Body of pancreas (tissue), 4 donors: ENCODE measurements at regions not wholly inside any gene's neighbourhood (a gene's known extent, or its start where the extent isn't known, plus 50 kb on each side); places are given as distances from the start of the nearest gene placed in this dataset.
A peak's percentile ranks its signal among the peaks of the same experiment; 100 is the strongest.
"Not testable (repeated sequence)": the region's sequence is repeated elsewhere in the genome, so short reads cannot be mapped to it uniquely, and the experiment has no call there.

Source experiments
- ATAC-seq: fragments of 150-250 bp; one replicate; pipeline ENCODE4 v1.9.1; 2016
- DNase-seq, 4 donors: peaks; one replicate each; pipeline ENCODE4 v3.0.0-alpha.2; 2019
- H3K27ac ChIP-seq, 4 donors: fragments of 200-600 bp; sonication (generic); 1 replicate in 3 of 4; 2 replicates in 1 of 4; pipeline versions ENCODE4 v1.5.1 to v1.6.1; 2016 to 2019; ENCODE audit warnings: mild to moderate bottlenecking in 1 of 4, mixed read lengths in 1 of 4, moderate library complexity in 1 of 4
- H3K27me3 ChIP-seq, 2 donors: fragments of 200-600 bp; sonication (generic); one replicate each; pipeline ENCODE4 v1.6.0; 2016; ENCODE audit warnings: mild to moderate bottlenecking in 1 of 2
- H3K36me3 ChIP-seq, 2 donors: fragments of 200-600 bp; sonication (generic); replicated peaks in 1 of 2; 2 replicates each; pipeline ENCODE4 v1.5.1; 2016; ENCODE audit warnings: low read depth in 2 of 2; ENCODE audit not compliant: insufficient read depth in 1 of 2
- H3K4me1 ChIP-seq: fragments of 200-600 bp; sonication (generic); one replicate; pipeline ENCODE4 v1.6.0; 2016
- H3K4me3 ChIP-seq, 2 donors: fragments of 200-600 bp; sonication (generic); 1 replicate in 1 of 2; 2 replicates in 1 of 2; pipeline ENCODE4 v1.5.1; 2016 to 2019
- H3K9me3 ChIP-seq, 3 donors: fragments of 200-600 bp; sonication (generic); 1 replicate in 2 of 3; 2 replicates in 1 of 3; pipeline ENCODE4 v1.5.1; 2016
- WGBS, 2 donors: methylation state at CpG; one replicate each; pipeline ENCODE4 v1.1.5; 2017; 5-methylcytosine and 5-hydroxymethylcytosine counted together
- intact Hi-C: fragments of 100-400 bp; cut with DNase I; formaldehyde crosslinking; loops from one replicate; pipeline ENCODE4 v1.15.1; 2023
- TF ChIP-seq, protein P1 (sequence below), 7 experiments: fragments of 450-650 bp in 4 of 7; fragments of 200-600 bp in 3 of 7; sonication (generic) in 3 of 7; IDR thresholded peaks; one replicate each; pipeline ENCODE4 v1.5.1; 2016 to 2019; ENCODE audit warnings: antibody characterized with exemption in 7 of 7

DNA sequence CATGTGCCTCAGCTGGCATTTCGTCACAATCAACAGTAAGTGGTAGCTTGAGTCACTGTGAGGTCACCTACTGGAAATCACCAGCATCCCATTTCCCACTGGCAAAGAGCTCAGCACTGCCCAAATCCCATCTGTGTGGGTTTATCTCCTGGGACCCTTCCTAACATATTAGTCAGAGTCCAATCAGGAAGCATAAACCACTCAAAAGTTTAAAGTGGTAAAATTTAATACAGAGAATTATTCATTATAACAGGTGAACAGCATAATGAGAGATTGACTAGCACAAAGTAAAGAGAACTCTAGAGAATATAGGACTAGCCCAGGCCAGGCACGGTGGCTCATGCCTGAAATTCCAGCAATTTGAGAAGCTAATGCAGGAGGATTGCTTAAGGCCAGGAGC lies 107.1 kb upstream of the TP53BP2 start:
- ATAC-seq, H3K4me1 ChIP-seq, DNase-seq, H3K9me3 ChIP-seq, H3K4me3 ChIP-seq, intact Hi-C loops, H3K36me3 ChIP-seq, H3K27ac ChIP-seq, H3K27me3 ChIP-seq: not testable (repeated sequence)
- WGBS, 2 donors, result 44 to 72% methylated on average over 2 of the region's 2 CpGs

GRCh38 chr1:223951551-223951950 lies 105.8 kb upstream of the TP53BP2 start:
- ATAC-seq, H3K4me1 ChIP-seq, intact Hi-C loops, H3K27ac ChIP-seq, H3K36me3 ChIP-seq, DNase-seq, H3K4me3 ChIP-seq, H3K27me3 ChIP-seq, H3K9me3 ChIP-seq: not testable (repeated sequence)
- 94 to 95% methylated on average over 14 of the region's 14 CpGs for WGBS, 2 donors

- 94% methylated on average over 2 of the region's 10 CpGs; no CpG with 5 or more reads in 1 of the 2 donors for whole genome bisulfite sequencing, 2 donors
- H3K4me1 ChIP-seq, intact Hi-C loops, H3K9me3 ChIP-seq, DNase-seq, H3K36me3 ChIP-seq, ATAC-seq, H3K4me3 ChIP-seq, H3K27ac ChIP-seq, H3K27me3 ChIP-seq: not testable (repeated sequence)
Measured at GRCh38 chr1:223949944-223950343, 104.2 kb upstream of the TP53BP2 start.

DNA sequence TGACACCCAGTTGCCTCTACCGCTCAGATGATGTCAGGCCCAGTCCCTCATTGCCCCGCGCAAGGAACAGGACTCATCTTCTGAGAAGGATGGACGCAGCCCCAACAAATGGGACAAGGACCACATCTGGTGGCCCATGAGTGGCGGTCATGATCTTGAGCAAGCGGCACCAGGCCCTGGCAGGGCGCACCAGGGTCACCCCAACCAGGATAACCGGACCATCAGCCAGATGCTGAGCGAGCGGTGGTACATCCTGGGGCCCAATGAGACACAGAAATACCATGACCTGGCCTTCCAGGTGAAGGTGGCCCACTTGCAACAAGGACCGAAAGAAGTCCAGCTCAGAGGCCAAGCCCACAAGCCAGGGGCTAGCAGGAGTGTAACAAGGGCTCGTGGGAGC lies 102.3 kb upstream of the TP53BP2 start:
- H3K27ac ChIP-seq, H3K4me3 ChIP-seq, ATAC-seq, H3K9me3 ChIP-seq, H3K4me1 ChIP-seq, H3K36me3 ChIP-seq, intact Hi-C loops, DNase-seq, H3K27me3 ChIP-seq: not testable (repeated sequence)
- WGBS, 2 donors, result 93 to 94% methylated on average over 2 to 10 of the region's 12 CpGs

GRCh38 chr1:223936592-223936991 lies 90.8 kb upstream of the TP53BP2 start:
- ATAC-seq, H3K4me1 ChIP-seq, H3K36me3 ChIP-seq, H3K9me3 ChIP-seq, H3K27ac ChIP-seq, DNase-seq, H3K4me3 ChIP-seq, H3K27me3 ChIP-seq, intact Hi-C loops: not testable (repeated sequence)
- WGBS, 2 donors, result 58 to 73% methylated on average over 2 of the region's 2 CpGs

DNA sequence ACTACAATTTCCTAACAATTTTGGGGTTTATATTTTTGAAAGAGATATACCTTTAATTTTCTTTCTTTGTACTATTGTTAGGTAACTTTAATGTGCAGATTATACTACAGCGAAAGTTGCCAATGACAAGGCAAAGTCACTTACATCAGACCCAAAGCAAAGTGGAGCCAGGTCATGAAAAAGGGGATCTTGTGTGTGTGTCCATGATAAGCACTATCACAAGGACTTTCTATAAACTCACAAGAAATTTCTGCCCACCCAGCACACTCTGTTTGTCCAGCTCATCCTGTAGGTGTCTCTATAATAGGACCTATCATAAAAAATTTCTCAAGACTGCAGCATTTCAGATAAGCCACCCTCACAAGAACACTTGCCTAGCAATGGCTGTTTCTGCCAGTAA lies 85.7 kb upstream of the TP53BP2 start:
- H3K4me3 ChIP-seq, ATAC-seq, H3K9me3 ChIP-seq, H3K27me3 ChIP-seq, DNase-seq, intact Hi-C loops, H3K36me3 ChIP-seq, H3K4me1 ChIP-seq, H3K27ac ChIP-seq: not testable (repeated sequence)
- 42 to 73% methylated on average over 1 of the region's 1 CpG for WGBS, 2 donors

- H3K9me3 ChIP-seq, H3K36me3 ChIP-seq, ATAC-seq, H3K4me1 ChIP-seq, H3K27me3 ChIP-seq, intact Hi-C loops, H3K27ac ChIP-seq, H3K4me3 ChIP-seq: not testable (repeated sequence)
- peak; percentile 20 to 62 (median 28) for DNase-seq
- TF ChIP-seq, protein P1, sequence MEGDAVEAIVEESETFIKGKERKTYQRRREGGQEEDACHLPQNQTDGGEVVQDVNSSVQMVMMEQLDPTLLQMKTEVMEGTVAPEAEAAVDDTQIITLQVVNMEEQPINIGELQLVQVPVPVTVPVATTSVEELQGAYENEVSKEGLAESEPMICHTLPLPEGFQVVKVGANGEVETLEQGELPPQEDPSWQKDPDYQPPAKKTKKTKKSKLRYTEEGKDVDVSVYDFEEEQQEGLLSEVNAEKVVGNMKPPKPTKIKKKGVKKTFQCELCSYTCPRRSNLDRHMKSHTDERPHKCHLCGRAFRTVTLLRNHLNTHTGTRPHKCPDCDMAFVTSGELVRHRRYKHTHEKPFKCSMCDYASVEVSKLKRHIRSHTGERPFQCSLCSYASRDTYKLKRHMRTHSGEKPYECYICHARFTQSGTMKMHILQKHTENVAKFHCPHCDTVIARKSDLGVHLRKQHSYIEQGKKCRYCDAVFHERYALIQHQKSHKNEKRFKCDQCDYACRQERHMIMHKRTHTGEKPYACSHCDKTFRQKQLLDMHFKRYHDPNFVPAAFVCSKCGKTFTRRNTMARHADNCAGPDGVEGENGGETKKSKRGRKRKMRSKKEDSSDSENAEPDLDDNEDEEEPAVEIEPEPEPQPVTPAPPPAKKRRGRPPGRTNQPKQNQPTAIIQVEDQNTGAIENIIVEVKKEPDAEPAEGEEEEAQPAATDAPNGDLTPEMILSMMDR (IDR thresholded peaks at IDR 0.05), result peak in 1 of 7 experiments; percentile 4
- 86 to 92% methylated on average over 1 of the region's 4 CpGs for WGBS, 2 donors
Measured at GRCh38 chr1:223920805-223921204, 75.1 kb upstream of the TP53BP2 start.

DNA sequence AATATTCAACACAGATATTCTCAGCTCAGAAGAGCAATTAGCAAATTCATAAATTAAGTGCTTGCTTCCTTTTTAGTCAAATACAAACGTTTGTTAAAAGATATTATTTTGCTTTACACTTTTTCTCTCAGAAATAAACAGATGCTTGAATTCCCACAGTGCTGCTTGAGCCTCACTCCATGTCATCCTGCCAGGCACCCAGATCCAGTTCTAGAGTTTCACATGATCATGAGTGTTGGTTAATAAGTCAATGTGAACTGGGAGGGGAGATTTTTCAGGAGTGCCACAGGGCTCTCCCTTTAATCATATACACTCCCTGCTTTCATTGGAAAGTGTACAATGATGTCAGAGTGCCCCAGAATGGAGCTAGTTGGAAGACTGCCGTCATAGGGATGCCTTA lies 69.7 kb upstream of the TP53BP2 start:
- DNase-seq, result peak; percentile 69 to 88 (median 85)
- H3K4me3 ChIP-seq, H3K4me1 ChIP-seq, H3K36me3 ChIP-seq, intact Hi-C loops, H3K9me3 ChIP-seq, H3K27me3 ChIP-seq, ATAC-seq: not testable (repeated sequence)
- H3K27ac ChIP-seq, result peak overlapping the region in 1 of 4 donors; percentile 25
- 0% methylated on average over 1 of the region's 2 CpGs; no CpG with 5 or more reads in 1 of the 2 donors for WGBS, 2 donors

- H3K4me1 ChIP-seq, intact Hi-C loops, H3K27ac ChIP-seq, H3K9me3 ChIP-seq, DNase-seq, H3K36me3 ChIP-seq, H3K4me3 ChIP-seq, ATAC-seq, H3K27me3 ChIP-seq: not testable (repeated sequence)
- WGBS, 2 donors, result 74 to 82% methylated on average over 2 of the region's 2 CpGs
Measured at GRCh38 chr1:223913715-223914114, 68.0 kb upstream of the TP53BP2 start.
